ENCODE measurements at regions not wholly inside any gene's neighbourhood (a gene's known extent, or its start where the extent isn't known, plus 50 kb on each side); places are given as distances from the start of the nearest gene placed in this dataset.

GRCh38 chr2:120637847-120638246, 97.8 kb upstream of the GLI2 start:
- TF ChIP-seq POLR2AphosphoS5 (IDR thresholded peaks at IDR 0.05; ENCODE audit: low read depth, low read length) (no peak), TAF1 (IDR thresholded peaks at IDR 0.05; ENCODE audit: low read depth, low read length) (no peak), POLR2A (IDR thresholded peaks at IDR 0.05; ENCODE audit: low read depth, low read length) (no peak), SPI1 (IDR thresholded peaks at IDR 0.05; ENCODE audit: low read depth, low read length) (no peak), POU2F2 (IDR thresholded peaks at IDR 0.05; ENCODE audit: low read depth, low read length) (no peak)

Data from GM12891 (cell line).